Tibial nerve (tissue), 3 donors: ENCODE measurements at regions not wholly inside any gene's neighbourhood (a gene's known extent, or its start where the extent isn't known, plus 50 kb on each side); places are given as distances from the start of the nearest gene placed in this dataset.

ENCODE experiments used
- CTCF ChIP-seq, 5 experiments: fragments of 200-600 bp in 3 of 5; fragments of 450-650 bp in 2 of 5; sonication (generic) in 3 of 5; IDR thresholded peaks; one replicate each; pipeline ENCODE4 v1.5.1; 2016 to 2019; ENCODE audit warnings: antibody characterized with exemption in 5 of 5, mild to moderate bottlenecking in 3 of 5, moderate library complexity in 2 of 5
- POLR2A ChIP-seq, 2 donors: fragments of 450-650 bp; IDR thresholded peaks; one replicate each; pipeline ENCODE4 v1.6.1; 2017; ENCODE audit warnings: antibody characterized with exemption in 2 of 2, mild to moderate bottlenecking in 2 of 2, moderate library complexity in 2 of 2

GRCh38 chr9:90544488-90544887 is 98.1 kb downstream of the DIRAS2 start:
- no peak for TF ChIP-seq CTCF (IDR thresholded peaks at IDR 0.05)
- no peak for TF ChIP-seq POLR2A (IDR thresholded peaks at IDR 0.05)
